ENCODE measurements at regions not wholly inside any gene's neighbourhood (a gene's known extent, or its start where the extent isn't known, plus 50 kb on each side); places are given as distances from the start of the nearest gene placed in this dataset.

- no peak for TF ChIP-seq CTCF (conservative IDR thresholded peaks at IDR 0.05; ENCODE audit: control insufficient read depth, insufficient read depth, low read depth, low read length)
- DNase-seq (ENCODE audit: low read depth), result no peak
- H3K4me3 ChIP-seq (ENCODE audit: control insufficient read depth, low read depth, low read length), result no peak overlapping the region
Observed at GRCh38 chr5:125109816-125110215, 363.4 kb upstream of the ZNF608 start.

GRCh38 chr5:125112196-125112595, 365.8 kb upstream of the ZNF608 start:
- TF ChIP-seq CTCF (conservative IDR thresholded peaks at IDR 0.05; ENCODE audit: control insufficient read depth, insufficient read depth, low read depth, low read length), result no peak
- no peak overlapping the region for H3K4me3 ChIP-seq (ENCODE audit: control insufficient read depth, low read depth, low read length)
- DNase-seq (ENCODE audit: low read depth), result peak; percentile 33

GRCh38 chr5:125113328-125113727, 366.9 kb upstream of the ZNF608 start:
- no peak for TF ChIP-seq CTCF (conservative IDR thresholded peaks at IDR 0.05; ENCODE audit: control insufficient read depth, insufficient read depth, low read depth, low read length)
- peak; percentile 45 for DNase-seq (ENCODE audit: low read depth)

GRCh38 chr5:125115195-125115525, 368.7 kb upstream of the ZNF608 start:
- H3K4me3 ChIP-seq (ENCODE audit: control insufficient read depth, low read depth, low read length), result no peak overlapping the region
- no peak for DNase-seq (ENCODE audit: low read depth)
- no peak for TF ChIP-seq CTCF (conservative IDR thresholded peaks at IDR 0.05; ENCODE audit: control insufficient read depth, insufficient read depth, low read depth, low read length)

More at GRCh38 chr5:125113328-125113727, 366.9 kb upstream of the ZNF608 start:
- no peak overlapping the region for H3K4me3 ChIP-seq (ENCODE audit: control insufficient read depth, low read depth, low read length)

GRCh38 chr5:125117566-125117965, 371.1 kb upstream of the ZNF608 start:
- H3K4me3 ChIP-seq (ENCODE audit: control insufficient read depth, low read depth, low read length), result no peak overlapping the region
- DNase-seq (ENCODE audit: low read depth), result peak; percentile 48
- no peak for TF ChIP-seq CTCF (conservative IDR thresholded peaks at IDR 0.05; ENCODE audit: control insufficient read depth, insufficient read depth, low read depth, low read length)

- no peak for TF ChIP-seq CTCF (conservative IDR thresholded peaks at IDR 0.05; ENCODE audit: control insufficient read depth, insufficient read depth, low read depth, low read length)
- no peak for DNase-seq (ENCODE audit: low read depth)
- H3K4me3 ChIP-seq (ENCODE audit: control insufficient read depth, low read depth, low read length), result no peak overlapping the region
Observed at GRCh38 chr5:125120012-125120411, 373.6 kb upstream of the ZNF608 start.

Data from fibroblast of mammary gland (primary cell).